ENCODE measurements at regions not wholly inside any gene's neighbourhood (a gene's known extent, or its start where the extent isn't known, plus 50 kb on each side); places are given as distances from the start of the nearest gene placed in this dataset.
A peak's percentile ranks its signal among the peaks of the same experiment; 100 is the strongest.

- no peak for DNase-seq
These were observed 779.3 kb upstream of the WWC1 start for GRCh38 chr5:167512111-167512510.

- peak; percentile 82 for DNase-seq
These were observed 778.1 kb upstream of the WWC1 start for GRCh38 chr5:167513381-167513780.

GRCh38 chr5:167514461-167514860 lies 777.0 kb upstream of the WWC1 start:
- DNase-seq = no peak

- no peak for DNase-seq
These were observed 766.4 kb upstream of the WWC1 start for GRCh38 chr5:167525004-167525403.

- DNase-seq = no peak
These were observed 762.8 kb upstream of the WWC1 start for GRCh38 chr5:167528651-167529050.

- no peak for DNase-seq
These were observed 760.9 kb upstream of the WWC1 start for GRCh38 chr5:167530548-167530947.

GRCh38 chr5:167533814-167534795 lies 757.3 kb upstream of the WWC1 start:
- no peak for DNase-seq

- no peak for DNase-seq
These were observed 751.7 kb upstream of the WWC1 start for GRCh38 chr5:167539747-167540146.

- no peak for DNase-seq
These were observed 745.2 kb upstream of the WWC1 start for GRCh38 chr5:167546270-167546669.

GRCh38 chr5:167552356-167552755 lies 739.1 kb upstream of the WWC1 start:
- no peak for DNase-seq

GRCh38 chr5:167553511-167553910 lies 737.9 kb upstream of the WWC1 start:
- DNase-seq = no peak

GRCh38 chr5:167554564-167555290 lies 736.7 kb upstream of the WWC1 start:
- DNase-seq = no peak

- DNase-seq = no peak
These were observed 735.8 kb upstream of the WWC1 start for GRCh38 chr5:167555565-167556166.

- no peak for DNase-seq
These were observed 734.1 kb upstream of the WWC1 start for GRCh38 chr5:167557359-167557758.

GRCh38 chr5:167561796-167562195 lies 729.6 kb upstream of the WWC1 start:
- DNase-seq = no peak

- no peak for DNase-seq
These were observed 727.2 kb upstream of the WWC1 start for GRCh38 chr5:167564275-167564674.

GRCh38 chr5:167565189-167565954 lies 726.1 kb upstream of the WWC1 start:
- no peak for DNase-seq

GRCh38 chr5:167570431-167570830 lies 721.0 kb upstream of the WWC1 start:
- DNase-seq = no peak

GRCh38 chr5:167571824-167572223 lies 719.6 kb upstream of the WWC1 start:
- DNase-seq = no peak

GRCh38 chr5:167573370-167574127 lies 717.9 kb upstream of the WWC1 start:
- DNase-seq = no peak

- DNase-seq = no peak
These were observed 717.0 kb upstream of the WWC1 start for GRCh38 chr5:167574464-167574863.

GRCh38 chr5:167575330-167575729 lies 716.1 kb upstream of the WWC1 start:
- no peak for DNase-seq

Data from NCI-H2029 treated with DMSO at 0.1 percent for 48 hours (cell line).